Small intestine (tissue), 7 donors: ENCODE measurements at regions not wholly inside any gene's neighbourhood (a gene's known extent, or its start where the extent isn't known, plus 50 kb on each side); places are given as distances from the start of the nearest gene placed in this dataset.

Experiments
- DNase-seq, 2 donors: peaks; one replicate each; pipeline versions ENCODE4 v3.0.0 to v3.0.0-alpha.2; 2013
- FAIRE-seq: peaks from 2 replicates; lab custom pipeline; 2012; peaks lifted over from hg19 to GRCh38; lab: Jason Lieb, UNC
- H3K27ac ChIP-seq, 3 donors: one replicate each; pipeline ENCODE4 v1.5.1; 2013; ENCODE audit warnings: low read length in 2 of 3, mild to moderate bottlenecking in 2 of 3, control low read depth in 1 of 3, inconsistent platforms in 1 of 3, low read depth in 1 of 3, moderate library complexity in 1 of 3
- H3K27me3 ChIP-seq, 3 donors: one replicate each; pipeline ENCODE4 v1.6.1; 2013; ENCODE audit warnings: low read length in 3 of 3, inconsistent platforms in 1 of 3; ENCODE audit not compliant: control insufficient read depth in 3 of 3, insufficient read depth in 3 of 3
- H3K36me3 ChIP-seq, 3 donors: one replicate each; pipeline ENCODE4 v1.6.1; 2013; ENCODE audit warnings: low read length in 3 of 3, inconsistent platforms in 1 of 3, low read depth in 1 of 3, mild to moderate bottlenecking in 1 of 3, moderate library complexity in 1 of 3; ENCODE audit not compliant: control insufficient read depth in 3 of 3, insufficient read depth in 2 of 3
- H3K4me1 ChIP-seq, 3 donors: one replicate each; pipeline ENCODE4 v1.6.1; 2013; ENCODE audit warnings: low read length in 2 of 3, inconsistent platforms in 1 of 3, low read depth in 1 of 3, mild to moderate bottlenecking in 1 of 3, moderate library complexity in 1 of 3; ENCODE audit not compliant: control insufficient read depth in 3 of 3, insufficient read depth in 2 of 3
- H3K4me3 ChIP-seq, 3 donors: one replicate each; pipeline ENCODE4 v1.5.1; 2013; ENCODE audit warnings: low read length in 3 of 3, control low read depth in 1 of 3, inconsistent platforms in 1 of 3, low read depth in 1 of 3, mild to moderate bottlenecking in 1 of 3, moderate library complexity in 1 of 3
- H3K9me3 ChIP-seq, 2 donors: one replicate each; pipeline ENCODE4 v1.6.1; 2013; ENCODE audit warnings: low read depth in 1 of 2, low read length in 1 of 2; ENCODE audit not compliant: control insufficient read depth in 2 of 2, insufficient read depth in 1 of 2
- WGBS, 3 donors: extraction: QIAGEN DNeasy Blood & Tissue Kit; methylation state at CpG; one replicate each; pipeline ENCODE4 v1.1.7; 2013; 5-methylcytosine and 5-hydroxymethylcytosine counted together
- donor health status: healthy with polysubstance abuse.
- donor health status: control.
- donor health status: control.
- donor health status: Bipolar disorder and iron deficiency.
- donor health status: healthy.

DNA sequence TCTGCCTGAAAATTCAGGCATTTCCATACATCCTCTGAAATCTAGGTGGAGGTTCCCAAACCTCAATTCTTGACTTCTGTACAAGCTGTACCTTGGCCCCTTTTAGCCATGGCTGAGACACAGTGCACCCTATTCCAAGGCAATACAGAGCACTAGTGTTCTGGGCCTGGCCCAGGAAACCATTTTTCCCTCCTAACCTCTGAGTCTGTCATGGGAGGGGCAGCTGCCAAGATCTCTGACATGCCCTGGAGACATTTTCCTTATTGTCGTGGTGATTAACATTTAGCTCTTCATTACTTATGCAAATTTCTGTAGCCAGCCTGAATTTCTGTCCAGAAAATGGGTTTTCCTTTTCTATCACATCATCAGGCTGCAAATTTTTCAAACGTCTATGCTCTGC is 248.0 kb upstream of the RGS18 start:
- no peak overlapping the region for H3K27ac ChIP-seq
- WGBS, 3 donors, result 67 to 84% (median 71%) methylated on average over 2 of the region's 2 CpGs
- FAIRE-seq, result no peak

DNA sequence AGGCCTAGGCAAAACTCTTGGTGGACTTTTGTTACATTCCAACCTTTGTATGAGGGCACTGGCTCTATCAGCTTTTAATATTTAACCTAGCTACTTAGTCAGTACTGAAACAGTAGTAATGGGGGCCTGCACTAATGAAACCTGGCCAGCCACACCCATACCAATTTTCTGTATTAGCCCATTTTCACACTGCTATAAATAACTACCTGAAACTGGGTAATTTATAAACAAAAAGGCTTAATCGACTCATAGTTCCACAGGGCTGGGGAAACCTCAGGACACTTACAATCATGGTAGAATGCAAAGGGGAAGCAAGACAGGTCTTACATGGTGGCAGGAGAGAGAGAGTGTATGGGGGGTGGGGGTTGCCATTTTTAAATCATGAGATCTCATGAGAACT is 245.7 kb upstream of the RGS18 start:
- no peak for FAIRE-seq
- Histone ChIP-seq H3K36me3 (no peaks in the 10 kb centered on the region), H3K27ac (no peak overlapping the region), H3K27me3 (no peaks in the 10 kb centered on the region), H3K4me3 (no peak overlapping the region), H3K9me3 (peaks cover 0 to 15% of the 10 kb centered on the region in 2 donors), H3K4me1 (peaks cover 0 to 2% (median 0%) of the 10 kb centered on the region in 3 donors)
- 75 to 91% (median 88%) methylated on average over 1 of the region's 1 CpG for WGBS, 3 donors
- no peak for DNase-seq

More for the DNA sequence above, 248.0 kb upstream of the RGS18 start:
- Histone ChIP-seq H3K9me3 (peaks cover 0 to 15% of the 10 kb centered on the region in 2 donors), H3K36me3 (no peaks in the 10 kb centered on the region), H3K4me1 (peaks cover 0 to 2% (median 0%) of the 10 kb centered on the region in 3 donors), H3K4me3 (no peak overlapping the region), H3K27me3 (no peaks in the 10 kb centered on the region)
- DNase-seq, result no peak

GRCh38 chr1:191913260-191913977 is 244.8 kb upstream of the RGS18 start:
- H3K4me1 ChIP-seq, result peaks cover 0 to 2% (median 0%) of the 10 kb centered on the region in 3 donors
- H3K36me3 ChIP-seq, result no peaks in the 10 kb centered on the region
- DNase-seq (no peak), FAIRE-seq (no peak)
- no peak overlapping the region for H3K27ac ChIP-seq
- no peaks in the 10 kb centered on the region for H3K27me3 ChIP-seq
- H3K4me3 ChIP-seq, result no peak overlapping the region
- peaks cover 0 to 11% of the 10 kb centered on the region in 2 donors for H3K9me3 ChIP-seq

DNA sequence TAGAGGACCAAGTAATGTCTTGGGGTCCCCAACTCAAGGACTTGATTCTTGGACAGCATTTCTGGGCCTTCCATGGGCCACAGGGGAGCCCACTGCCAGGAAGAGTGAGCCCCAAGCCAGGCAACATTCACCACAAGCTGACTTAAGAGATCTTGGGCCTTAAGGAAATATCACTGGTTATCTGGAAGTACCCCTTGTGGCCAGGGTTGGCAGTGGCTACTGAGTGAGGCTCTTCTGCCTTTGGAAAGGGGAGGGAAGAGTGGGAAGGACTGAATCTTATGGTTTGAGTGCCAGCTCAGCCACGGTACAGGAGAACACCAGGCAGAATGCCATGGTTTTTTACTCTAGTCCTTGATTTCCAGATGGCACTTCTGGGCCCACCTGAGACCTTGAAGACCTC is 228.9 kb upstream of the RGS18 start:
- no peak for FAIRE-seq
- no peak overlapping the region for H3K4me3 ChIP-seq
- H3K27ac ChIP-seq, result no peak overlapping the region
- H3K36me3 ChIP-seq, result no peaks in the 10 kb centered on the region
- DNase-seq, result no peak
- no peaks in the 10 kb centered on the region for H3K4me1 ChIP-seq
- 42 to 79% (median 50%) methylated on average over 1 of the region's 1 CpG for WGBS, 3 donors
- peaks cover 0 to 6% of the 10 kb centered on the region in 2 donors for H3K9me3 ChIP-seq
- H3K27me3 ChIP-seq, result no peaks in the 10 kb centered on the region

GRCh38 chr1:191943684-191944083 is 214.6 kb upstream of the RGS18 start:
- no peak overlapping the region for H3K4me3 ChIP-seq
- no peak overlapping the region for H3K27ac ChIP-seq
- H3K36me3 ChIP-seq, result no peaks in the 10 kb centered on the region
- no peak for FAIRE-seq
- H3K4me1 ChIP-seq, result no peaks in the 10 kb centered on the region
- WGBS, 3 donors, result 77 to 87% (median 84%) methylated on average over 1 of the region's 1 CpG
- no peaks in the 10 kb centered on the region for H3K9me3 ChIP-seq
- H3K27me3 ChIP-seq, result no peaks in the 10 kb centered on the region
- DNase-seq, result no peak

DNA sequence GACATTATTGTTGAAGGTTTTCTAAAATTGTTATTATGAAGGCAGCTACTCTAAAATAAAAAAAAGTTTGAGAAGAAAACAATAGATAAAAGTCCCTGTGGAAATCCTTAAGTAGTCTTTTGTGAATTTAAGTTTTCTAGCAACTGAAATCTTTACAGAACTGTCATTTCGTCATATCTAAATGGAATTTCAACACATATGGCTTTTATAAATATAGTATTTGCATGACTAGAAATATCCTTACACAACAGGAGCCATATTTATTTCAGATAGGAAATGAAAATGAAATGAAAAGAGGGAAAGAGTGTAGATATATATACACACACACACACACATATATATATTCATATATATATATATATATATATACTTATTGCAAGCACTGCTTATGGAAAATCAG is 204.7 kb upstream of the RGS18 start:
- WGBS, 3 donors, result 56 to 68% (median 59%) methylated on average over 1 of the region's 1 CpG
- no peaks in the 10 kb centered on the region for H3K9me3 ChIP-seq
- H3K27me3 ChIP-seq, result no peaks in the 10 kb centered on the region
- H3K27ac ChIP-seq, result no peak overlapping the region
- DNase-seq, result no peak
- H3K4me3 ChIP-seq, result no peak overlapping the region
- no peak for FAIRE-seq
- no peaks in the 10 kb centered on the region for H3K36me3 ChIP-seq
- H3K4me1 ChIP-seq, result no peaks in the 10 kb centered on the region

GRCh38 chr1:191959856-191960255 is 198.4 kb upstream of the RGS18 start:
- FAIRE-seq, result no peak
- DNase-seq, result no peak
- H3K27me3 ChIP-seq, result no peaks in the 10 kb centered on the region
- no peak overlapping the region for H3K4me3 ChIP-seq
- H3K36me3 ChIP-seq, result no peaks in the 10 kb centered on the region
- H3K9me3 ChIP-seq, result no peaks in the 10 kb centered on the region
- no peak overlapping the region for H3K27ac ChIP-seq
- no peaks in the 10 kb centered on the region for H3K4me1 ChIP-seq
- WGBS, 3 donors, result 65 to 78% (median 74%) methylated on average over 4 of the region's 4 CpGs

DNA sequence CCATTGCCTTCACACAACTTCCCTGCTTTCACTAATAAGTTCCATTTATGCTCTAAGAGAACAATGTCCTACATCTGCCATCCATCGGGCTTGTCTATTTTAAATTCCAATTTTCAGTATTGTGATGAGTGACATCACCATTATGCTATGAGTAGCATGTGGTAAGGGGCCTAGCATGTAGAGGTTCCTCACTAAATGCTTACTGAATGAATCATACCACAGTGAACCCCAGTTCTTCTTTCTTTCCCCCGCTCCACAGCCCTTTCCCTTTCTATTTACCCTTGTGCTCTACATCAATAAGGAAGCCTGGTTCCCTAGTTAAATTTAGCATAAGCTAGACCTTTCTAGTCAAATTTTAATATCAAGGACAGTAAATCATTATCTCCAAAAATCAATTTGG is 195.0 kb upstream of the RGS18 start:
- DNase-seq, result no peak
- no peaks in the 10 kb centered on the region for H3K9me3 ChIP-seq
- WGBS, 3 donors, result 82 to 85% (median 83%) methylated on average over 2 of the region's 2 CpGs
- H3K27ac ChIP-seq, result no peak overlapping the region
- no peaks in the 10 kb centered on the region for H3K36me3 ChIP-seq
- FAIRE-seq, result no peak
- H3K4me1 ChIP-seq, result no peaks in the 10 kb centered on the region
- H3K27me3 ChIP-seq, result no peaks in the 10 kb centered on the region
- H3K4me3 ChIP-seq, result no peak overlapping the region
